Calu3 (cell line): ENCODE measurements at regions not wholly inside any gene's neighbourhood (a gene's known extent, or its start where the extent isn't known, plus 50 kb on each side); places are given as distances from the start of the nearest gene placed in this dataset.

Source experiments
- BruUV-seq: library from RNA; stranded (reverse); fragments of 400-500 nt; replicated peaks from 2 replicates; lab custom pipeline; 2021; lab: Mats Ljungman, UMichigan
- CTCF ChIA-PET: fragments of 300-600 bp; sonication (Branson Sonifier 250); formaldehyde crosslinking; loops from one replicate; lab custom pipeline; 2022; ENCODE audit warnings: antibody characterized with exemption; lab: Charles Lee
- DNase-seq: peaks from one replicate; pipeline ENCODE4 v3.0.0; 2022
- H3K27ac Mint-ChIP-seq: one replicate; pipeline ENCODE4 v1.8.0; 2022; ENCODE audit warnings: mixed read lengths; ENCODE audit not compliant: unreplicated experiment
- H3K27me3 Mint-ChIP-seq: one replicate; pipeline ENCODE4 v1.8.0; 2022; ENCODE audit warnings: mixed read lengths; ENCODE audit not compliant: unreplicated experiment
- H3K36me3 Mint-ChIP-seq: one replicate; pipeline ENCODE4 v1.8.0; 2022; ENCODE audit warnings: mild to moderate bottlenecking, moderate library complexity, mixed read lengths; ENCODE audit not compliant: insufficient read depth, unreplicated experiment
- H3K4me1 Mint-ChIP-seq: one replicate; pipeline ENCODE4 v1.8.0; 2022; ENCODE audit warnings: mild to moderate bottlenecking, low read depth, mixed read lengths; ENCODE audit not compliant: unreplicated experiment
- H3K4me3 Mint-ChIP-seq: one replicate; pipeline ENCODE4 v1.8.0; 2022; ENCODE audit warnings: mild to moderate bottlenecking, low read depth, moderate library complexity, mixed read lengths; ENCODE audit not compliant: unreplicated experiment
- H3K9me3 Mint-ChIP-seq: one replicate; pipeline ENCODE4 v1.8.0; 2022; ENCODE audit warnings: low read depth, mixed read lengths; ENCODE audit not compliant: unreplicated experiment
- CTCF ChIP-seq: fragments of 200-600 bp; IDR thresholded peaks from one replicate; pipeline ENCODE4 v1.8.0; 2022; ENCODE audit warnings: antibody characterized with exemption; ENCODE audit not compliant: unreplicated experiment
- intact Hi-C: fragments of 100-400 bp; cut with micrococcal nuclease; formaldehyde crosslinking; loops from one replicate; pipeline ENCODE4 v1.10.0; 2022; ENCODE audit not compliant: unreplicated experiment

GRCh38 chr6:91438570-91438969 is 851.7 kb upstream of the MAP3K7 start:
- no TSS peak for BruUV-seq
- DNase-seq = no peak
- CTCF ChIA-PET = no interaction called here
- H3K4me3 Mint-ChIP-seq = no peak overlapping the region
- H3K27me3 Mint-ChIP-seq = no peaks in the 10 kb centered on the region
- no peak overlapping the region for H3K27ac Mint-ChIP-seq
- TF ChIP-seq CTCF = no peak
- intact Hi-C loops = no loop called here
- H3K4me1 Mint-ChIP-seq = no peaks in the 10 kb centered on the region
- no peaks in the 10 kb centered on the region for H3K9me3 Mint-ChIP-seq
- H3K36me3 Mint-ChIP-seq = no peaks in the 10 kb centered on the region

GRCh38 chr6:91437315-91437729 is 850.5 kb upstream of the MAP3K7 start:
- CTCF ChIA-PET = no interaction called here
- intact Hi-C loops = no loop called here
- H3K36me3 Mint-ChIP-seq = no peaks in the 10 kb centered on the region
- TF ChIP-seq CTCF = no peak
- no TSS peak for BruUV-seq
- no peaks in the 10 kb centered on the region for H3K27me3 Mint-ChIP-seq
- H3K9me3 Mint-ChIP-seq = no peaks in the 10 kb centered on the region
- no peaks in the 10 kb centered on the region for H3K4me1 Mint-ChIP-seq
- no peak for DNase-seq
- H3K27ac Mint-ChIP-seq = no peak overlapping the region
- no peak overlapping the region for H3K4me3 Mint-ChIP-seq

GRCh38 chr6:91436448-91436847 is 849.6 kb upstream of the MAP3K7 start:
- CTCF ChIA-PET = interaction anchor here (0.8 kb wide), 1 partner anchor 343 kb away, joined by 7 read pairs; no protein-coding TSS in a partner anchor
- TF ChIP-seq CTCF = no peak
- Mint-ChIP-seq H3K27me3 (no peaks in the 10 kb centered on the region), H3K9me3 (no peaks in the 10 kb centered on the region), H3K4me1 (no peaks in the 10 kb centered on the region), H3K27ac (no peak overlapping the region), H3K36me3 (no peaks in the 10 kb centered on the region), H3K4me3 (no peak overlapping the region)
- no TSS peak for BruUV-seq
- intact Hi-C loops = no loop called here
- DNase-seq = no peak

- Mint-ChIP-seq H3K36me3 (no peaks in the 10 kb centered on the region), H3K27ac (no peak overlapping the region), H3K4me1 (no peaks in the 10 kb centered on the region), H3K27me3 (no peaks in the 10 kb centered on the region), H3K9me3 (no peaks in the 10 kb centered on the region), H3K4me3 (no peak overlapping the region)
- no TSS peak for BruUV-seq
- DNase-seq = no peak
- TF ChIP-seq CTCF = no peak
- CTCF ChIA-PET = no interaction called here
- intact Hi-C loops = no loop called here
Observed at GRCh38 chr6:91435630-91436029, 848.8 kb upstream of the MAP3K7 start.
